WTC11 (cell line): ENCODE measurements at regions not wholly inside any gene's neighbourhood (a gene's known extent, or its start where the extent isn't known, plus 50 kb on each side); places are given as distances from the start of the nearest gene placed in this dataset.

Experiments used
- ATAC-seq: fragments of 200-7000 bp; cut with Tn5 transposase; 2 replicates; pipeline ENCODE4 v1.10.0; 2021; ENCODE audit warnings: mild to moderate bottlenecking, moderate library complexity
- CTCF ChIA-PET: fragments of 300-600 bp; sonication (Branson Sonifier 250); formaldehyde crosslinking; loops from one replicate; lab custom pipeline; 2021; ENCODE audit warnings: antibody characterized with exemption; lab: Charles Lee
- POLR2A ChIA-PET: fragments of 350-600 bp; sonication (Branson Sonifier 250); formaldehyde crosslinking; loops from one replicate; lab custom pipeline; 2021; ENCODE audit warnings: antibody characterized with exemption; lab: Charles Lee
- DNase-seq: peaks from one replicate; pipeline ENCODE4 v3.0.0; 2021; ENCODE audit warnings: low spot score
- H3K27ac Mint-ChIP-seq: 2 replicates; pipeline ENCODE4 v1.8.0; 2021; ENCODE audit warnings: mixed read lengths
- H3K27me3 Mint-ChIP-seq: 2 replicates; pipeline ENCODE4 v1.8.0; 2021; ENCODE audit warnings: low read depth, mild to moderate bottlenecking, moderate library complexity, mixed read lengths
- H3K36me3 Mint-ChIP-seq: 2 replicates; pipeline ENCODE4 v1.8.0; 2021; ENCODE audit warnings: mixed read lengths
- H3K4me1 Mint-ChIP-seq: 2 replicates; pipeline ENCODE4 v1.8.0; 2022; ENCODE audit warnings: mixed read lengths
- H3K4me3 Mint-ChIP-seq: 2 replicates; pipeline ENCODE4 v1.8.0; 2021; ENCODE audit warnings: mild to moderate bottlenecking, moderate library complexity, mixed read lengths
- H3K9me3 Mint-ChIP-seq: 2 replicates; pipeline ENCODE4 v1.8.0; 2021; ENCODE audit warnings: mixed read lengths
- AFF4 ChIP-seq: sonication (generic); formaldehyde crosslinking; IDR thresholded peaks from 2 replicates; pipeline ENCODE4 v1.8.1; 2023; ENCODE audit warnings: mild to moderate bottlenecking, missing genetic modification reagents, borderline replicate concordance
- ARID4B ChIP-seq: sonication (generic); formaldehyde crosslinking; IDR thresholded peaks from 2 replicates; pipeline ENCODE4 v1.8.0; 2023; ENCODE audit warnings: missing genetic modification reagents, mild to moderate bottlenecking, borderline replicate concordance
- ATF1 ChIP-seq: sonication (generic); formaldehyde crosslinking; IDR thresholded peaks from 2 replicates; pipeline ENCODE4 v1.8.1; 2023; ENCODE audit warnings: mild to moderate bottlenecking, moderate library complexity, missing genetic modification reagents
- CREM ChIP-seq: sonication (generic); formaldehyde crosslinking; IDR thresholded peaks from 2 replicates; pipeline ENCODE4 v1.8.1; 2022; ENCODE audit warnings: mild to moderate bottlenecking, missing genetic modification reagents, moderate library complexity
- CTCF ChIP-seq: fragments of 200-600 bp; IDR thresholded peaks from 2 replicates; pipeline ENCODE4 v1.8.0; 2022; ENCODE audit warnings: antibody characterized with exemption
- ELF4 ChIP-seq: sonication (generic); formaldehyde crosslinking; IDR thresholded peaks from 2 replicates; pipeline ENCODE4 v1.8.1; 2022; ENCODE audit warnings: low read depth, mild to moderate bottlenecking, moderate library complexity, missing genetic modification reagents
- ERG ChIP-seq: fragments of 250-450 bp; sonication (Bioruptor Pico); IDR thresholded peaks from 2 replicates; pipeline ENCODE4 v1.8.0; 2021; ENCODE audit warnings: mild to moderate bottlenecking
- FOXP1 ChIP-seq: sonication (generic); formaldehyde crosslinking; IDR thresholded peaks from 2 replicates; pipeline ENCODE4 v1.8.0; 2022; ENCODE audit warnings: missing genetic modification reagents, mild to moderate bottlenecking, moderate library complexity, borderline replicate concordance
- GTF2I ChIP-seq: fragments of 250-450 bp; sonication (Bioruptor Pico); conservative IDR thresholded peaks from 2 replicates; pipeline ENCODE4 v1.4.0; 2021; ENCODE audit warnings: mild to moderate bottlenecking
- MLX ChIP-seq: sonication (generic); formaldehyde crosslinking; IDR thresholded peaks from 2 replicates; pipeline ENCODE4 v1.8.1; 2023; ENCODE audit warnings: mild to moderate bottlenecking, missing genetic modification reagents, moderate library complexity
- NFATC4 ChIP-seq: fragments of 250-450 bp; sonication (Bioruptor Pico); IDR thresholded peaks from 2 replicates; pipeline ENCODE4 v1.9.0; 2021; ENCODE audit warnings: mild to moderate bottlenecking
- NR2C2 ChIP-seq: sonication (generic); formaldehyde crosslinking; IDR thresholded peaks from 2 replicates; pipeline ENCODE4 v1.8.0; 2022; ENCODE audit warnings: mild to moderate bottlenecking, missing genetic modification reagents
- PREB ChIP-seq: sonication (generic); formaldehyde crosslinking; IDR thresholded peaks from 2 replicates; pipeline ENCODE4 v1.8.1; 2022; ENCODE audit warnings: mild to moderate bottlenecking, missing genetic modification reagents, moderate library complexity, borderline replicate concordance
- TP53 ChIP-seq: sonication (generic); formaldehyde crosslinking; IDR thresholded peaks from 2 replicates; pipeline ENCODE4 v1.8.1; 2023; ENCODE audit warnings: mild to moderate bottlenecking, missing genetic modification reagents
- ZNF232 ChIP-seq: sonication (generic); formaldehyde crosslinking; IDR thresholded peaks from 2 replicates; pipeline ENCODE4 v1.8.0; 2022; ENCODE audit warnings: mild to moderate bottlenecking, missing genetic modification reagents
- ZNF396 ChIP-seq: fragments of 250-450 bp; sonication (Bioruptor Pico); IDR thresholded peaks from 2 replicates; pipeline ENCODE4 v1.8.0; 2021; ENCODE audit warnings: mild to moderate bottlenecking, moderate library complexity, borderline replicate concordance
- ZNF416 ChIP-seq: fragments of 250-450 bp; sonication (Bioruptor Pico); IDR thresholded peaks from 2 replicates; pipeline ENCODE4 v1.9.0; 2021; ENCODE audit warnings: mild to moderate bottlenecking, inconsistent platforms
- ZNF423 ChIP-seq: fragments of 250-450 bp; sonication (Bioruptor Pico); IDR thresholded peaks from 2 replicates; pipeline ENCODE4 v2.1.2; 2022; ENCODE audit warnings: mild to moderate bottlenecking, moderate library complexity
- ZNF512 ChIP-seq: sonication (generic); formaldehyde crosslinking; IDR thresholded peaks from 2 replicates; pipeline ENCODE4 v1.8.1; 2022; ENCODE audit warnings: missing genetic modification reagents, borderline replicate concordance
- ZSCAN18 ChIP-seq: fragments of 250-450 bp; sonication (Bioruptor Pico); IDR thresholded peaks from 2 replicates; pipeline ENCODE4 v2.1.2; 2022; ENCODE audit warnings: mild to moderate bottlenecking, moderate library complexity

- Mint-ChIP-seq H3K27ac (no peak overlapping the region), H3K36me3 (no peaks in the 10 kb centered on the region), H3K27me3 (no peaks in the 10 kb centered on the region), H3K4me1 (0 out of 2 replicates have a peak, but pooled peaks cover 2% of the 10 kb centered on the region), H3K4me3 (no peak overlapping the region), H3K9me3 (no peaks in the 10 kb centered on the region)
- ChIA-PET POLR2A (no interaction called here), CTCF (no interaction called here)
- no peak for ATAC-seq
- DNase-seq: no peak
- no peak for TF ChIP-seq PREB (CRISPR knock-in tag)
- no peak for TF ChIP-seq CTCF
- TF ChIP-seq ARID4B (CRISPR knock-in tag): no peak
- no peak for TF ChIP-seq ZNF416 (CRISPR knock-in tag)
- TF ChIP-seq ZNF396 (CRISPR knock-in tag): no peak
- TF ChIP-seq AFF4 (CRISPR knock-in tag): no peak
- TF ChIP-seq ZNF512 (CRISPR knock-in tag): no peak
- TF ChIP-seq TP53 (CRISPR knock-in tag): no peak
- no peak for TF ChIP-seq ZNF232 (CRISPR knock-in tag)
- TF ChIP-seq GTF2I: no peak
Measured at GRCh38 chr14:42070031-42070430, 463.4 kb downstream of the LRFN5 start.

GRCh38 chr14:42057111-42057510 lies 450.4 kb downstream of the LRFN5 start:
- Mint-ChIP-seq H3K36me3 (no peaks in the 10 kb centered on the region), H3K9me3 (peaks cover 18% of the 10 kb centered on the region), H3K4me3 (no peak overlapping the region), H3K4me1 (peaks cover 16% of the 10 kb centered on the region), H3K27ac (no peak overlapping the region), H3K27me3 (no peaks in the 10 kb centered on the region)
- no peak for ATAC-seq
- CTCF ChIA-PET: no interaction called here
- no peak for DNase-seq
- POLR2A ChIA-PET: no interaction called here
- TF ChIP-seq ELF4 (CRISPR knock-in tag) (no peak), ERG (CRISPR knock-in tag) (no peak), ZNF423 (CRISPR knock-in tag) (no peak), CREM (CRISPR knock-in tag) (no peak), FOXP1 (CRISPR knock-in tag) (no peak), NFATC4 (CRISPR knock-in tag) (no peak), MLX (CRISPR knock-in tag) (no peak), ATF1 (CRISPR knock-in tag) (no peak), NR2C2 (no peak), ZSCAN18 (CRISPR knock-in tag) (no peak)
